ENCODE measurements at regions not wholly inside any gene's neighbourhood (a gene's known extent, or its start where the extent isn't known, plus 50 kb on each side); places are given as distances from the start of the nearest gene placed in this dataset.

- Mint-ChIP-seq H3K36me3 (no peaks in the 10 kb centered on the region), H3K9me3 (peaks cover 5% of the 10 kb centered on the region), H3K4me1 (ENCODE audit: unreplicated experiment) (peaks cover 9% of the 10 kb centered on the region), H3K4me3 (no peak overlapping the region), H3K27me3 (peaks cover under 1% of the 10 kb centered on the region), H3K27ac (no peak overlapping the region)
- TF ChIP-seq, protein P1, sequence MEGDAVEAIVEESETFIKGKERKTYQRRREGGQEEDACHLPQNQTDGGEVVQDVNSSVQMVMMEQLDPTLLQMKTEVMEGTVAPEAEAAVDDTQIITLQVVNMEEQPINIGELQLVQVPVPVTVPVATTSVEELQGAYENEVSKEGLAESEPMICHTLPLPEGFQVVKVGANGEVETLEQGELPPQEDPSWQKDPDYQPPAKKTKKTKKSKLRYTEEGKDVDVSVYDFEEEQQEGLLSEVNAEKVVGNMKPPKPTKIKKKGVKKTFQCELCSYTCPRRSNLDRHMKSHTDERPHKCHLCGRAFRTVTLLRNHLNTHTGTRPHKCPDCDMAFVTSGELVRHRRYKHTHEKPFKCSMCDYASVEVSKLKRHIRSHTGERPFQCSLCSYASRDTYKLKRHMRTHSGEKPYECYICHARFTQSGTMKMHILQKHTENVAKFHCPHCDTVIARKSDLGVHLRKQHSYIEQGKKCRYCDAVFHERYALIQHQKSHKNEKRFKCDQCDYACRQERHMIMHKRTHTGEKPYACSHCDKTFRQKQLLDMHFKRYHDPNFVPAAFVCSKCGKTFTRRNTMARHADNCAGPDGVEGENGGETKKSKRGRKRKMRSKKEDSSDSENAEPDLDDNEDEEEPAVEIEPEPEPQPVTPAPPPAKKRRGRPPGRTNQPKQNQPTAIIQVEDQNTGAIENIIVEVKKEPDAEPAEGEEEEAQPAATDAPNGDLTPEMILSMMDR (conservative IDR thresholded peaks at IDR 0.05): no peak
- no peak for DNase-seq (ENCODE audit: extremely low spot score, unreplicated experiment)
These were observed 58.1 kb upstream of the POMGNT2 start for GRCh38 chr3:43163895-43164493.

- Mint-ChIP-seq H3K36me3 (no peaks in the 10 kb centered on the region), H3K9me3 (peaks cover 5% of the 10 kb centered on the region), H3K4me1 (ENCODE audit: unreplicated experiment) (peaks cover 9% of the 10 kb centered on the region), H3K27me3 (peaks cover 8% of the 10 kb centered on the region), H3K27ac (no peak overlapping the region), H3K4me3 (no peak overlapping the region)
- TF ChIP-seq, protein P1 (conservative IDR thresholded peaks at IDR 0.05): peak; percentile 64
- DNase-seq (ENCODE audit: extremely low spot score, unreplicated experiment): no peak
These were observed 56.6 kb upstream of the POMGNT2 start for GRCh38 chr3:43162230-43163084.

GRCh38 chr3:43161684-43162229, 55.9 kb upstream of the POMGNT2 start:
- DNase-seq (ENCODE audit: extremely low spot score, unreplicated experiment): no peak
- no peaks in the 10 kb centered on the region for H3K36me3 Mint-ChIP-seq
- TF ChIP-seq, protein P1 (conservative IDR thresholded peaks at IDR 0.05): no peak
- peaks cover 15% of the 10 kb centered on the region for H3K27me3 Mint-ChIP-seq
- H3K27ac Mint-ChIP-seq: no peak overlapping the region
- no peak overlapping the region for H3K4me3 Mint-ChIP-seq
- H3K9me3 Mint-ChIP-seq: peaks cover 5% of the 10 kb centered on the region
- H3K4me1 Mint-ChIP-seq (ENCODE audit: unreplicated experiment): peaks cover 9% of the 10 kb centered on the region

- TF ChIP-seq, protein P1 (conservative IDR thresholded peaks at IDR 0.05): no peak
These were observed 54.8 kb upstream of the POMGNT2 start for GRCh38 chr3:43160664-43161063.

DNA sequence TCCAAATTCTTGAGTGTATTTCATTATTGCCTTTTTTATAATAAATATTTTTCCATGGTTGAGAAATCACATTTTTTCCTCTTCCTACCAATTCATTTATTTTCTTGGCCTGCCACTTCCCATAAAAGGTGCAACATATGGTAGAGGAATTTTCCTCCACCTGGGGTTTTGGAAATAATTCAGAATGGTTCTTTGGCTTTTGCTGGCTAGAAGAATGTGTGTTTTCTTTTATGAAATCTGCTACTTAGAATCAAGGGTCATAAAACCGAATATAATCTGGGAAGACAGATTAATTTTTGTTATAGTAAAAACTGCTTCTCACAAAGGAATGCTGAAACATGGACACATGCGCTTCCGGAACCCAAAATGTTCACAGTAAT, 54.0 kb upstream of the POMGNT2 start:
- TF ChIP-seq, protein P1 (conservative IDR thresholded peaks at IDR 0.05): no peak
- no peak for DNase-seq (ENCODE audit: extremely low spot score, unreplicated experiment)
- H3K27ac Mint-ChIP-seq: no peak overlapping the region
- H3K27me3 Mint-ChIP-seq: peaks cover 30% of the 10 kb centered on the region
- H3K4me1 Mint-ChIP-seq (ENCODE audit: unreplicated experiment): peaks cover 9% of the 10 kb centered on the region
- H3K4me3 Mint-ChIP-seq: no peak overlapping the region
- H3K9me3 Mint-ChIP-seq: no peaks in the 10 kb centered on the region
- no peaks in the 10 kb centered on the region for H3K36me3 Mint-ChIP-seq

More at GRCh38 chr3:43160664-43161063, 54.8 kb upstream of the POMGNT2 start:
- Mint-ChIP-seq H3K4me3 (no peak overlapping the region), H3K9me3 (peaks cover 2% of the 10 kb centered on the region), H3K4me1 (ENCODE audit: unreplicated experiment) (peaks cover 9% of the 10 kb centered on the region), H3K27ac (no peak overlapping the region), H3K36me3 (no peaks in the 10 kb centered on the region), H3K27me3 (peaks cover 24% of the 10 kb centered on the region)
- no peak for DNase-seq (ENCODE audit: extremely low spot score, unreplicated experiment)

Measured in type B pancreatic cell (in vitro differentiated cells).